Neural crest cell (in vitro differentiated cells): ENCODE measurements at regions not wholly inside any gene's neighbourhood (a gene's known extent, or its start where the extent isn't known, plus 50 kb on each side); places are given as distances from the start of the nearest gene placed in this dataset.

ENCODE experiments used
- DNase-seq: peaks from one replicate; pipeline ENCODE4 v3.0.0; 2021; ENCODE audit warnings: low read depth, mixed read lengths, low spot score
- H3K27ac Mint-ChIP-seq: one replicate; pipeline ENCODE4 v1.8.0; 2021; ENCODE audit warnings: mild to moderate bottlenecking, mixed read lengths; ENCODE audit not compliant: unreplicated experiment
- H3K27me3 Mint-ChIP-seq: 2 replicates; pipeline ENCODE4 v1.8.0; 2021; ENCODE audit warnings: low read depth, mild to moderate bottlenecking, mixed read lengths
- H3K36me3 Mint-ChIP-seq: 2 replicates; pipeline ENCODE4 v1.8.0; 2021; ENCODE audit warnings: low read depth, mild to moderate bottlenecking, mixed read lengths
- H3K4me1 Mint-ChIP-seq: 2 replicates; pipeline ENCODE4 v1.8.0; 2021; ENCODE audit warnings: mixed read lengths
- H3K4me3 Mint-ChIP-seq: one replicate; pipeline ENCODE4 v1.8.0; 2021; ENCODE audit warnings: mild to moderate bottlenecking, mixed read lengths
- H3K9me3 Mint-ChIP-seq: 2 replicates; pipeline ENCODE4 v1.8.0; 2021; ENCODE audit warnings: mixed read lengths
- CTCF ChIP-seq: fragments of 200-600 bp; sonication (generic); conservative IDR thresholded peaks from 2 replicates; pipeline ENCODE4 v1.5.0; 2021; ENCODE audit warnings: antibody characterized with exemption, mild to moderate bottlenecking

- Mint-ChIP-seq H3K27me3 (no peaks in the 10 kb centered on the region), H3K27ac (peak overlapping the region; percentile 72)
These were observed 404.7 kb downstream of the TLE4 start for GRCh38 chr9:79976257-79977073.

GRCh38 chr9:79975621-79976256, 404.0 kb downstream of the TLE4 start:
- H3K4me3 Mint-ChIP-seq: peak overlapping the region; percentile 52
- H3K4me1 Mint-ChIP-seq: peaks cover 41% of the 10 kb centered on the region
- DNase-seq: peak; percentile 27
- H3K27me3 Mint-ChIP-seq: no peaks in the 10 kb centered on the region
- no peaks in the 10 kb centered on the region for H3K36me3 Mint-ChIP-seq
- no peak for TF ChIP-seq CTCF
- H3K27ac Mint-ChIP-seq: peak overlapping the region; percentile 72
- H3K9me3 Mint-ChIP-seq: no peaks in the 10 kb centered on the region

More at GRCh38 chr9:79976257-79977073, 404.7 kb downstream of the TLE4 start:
- Mint-ChIP-seq H3K4me1 (peaks cover 41% of the 10 kb centered on the region), H3K9me3 (no peaks in the 10 kb centered on the region), H3K4me3 (peak overlapping the region; percentile 52), H3K36me3 (no peaks in the 10 kb centered on the region)
- DNase-seq: no peak
- TF ChIP-seq CTCF: no peak

- Mint-ChIP-seq H3K9me3 (no peaks in the 10 kb centered on the region), H3K4me1 (peaks cover 35% of the 10 kb centered on the region), H3K36me3 (no peaks in the 10 kb centered on the region), H3K4me3 (peak overlapping the region; percentile 36), H3K27ac (no peak overlapping the region), H3K27me3 (no peaks in the 10 kb centered on the region)
- DNase-seq: no peak
- TF ChIP-seq CTCF: no peak
These were observed 403.1 kb downstream of the TLE4 start for GRCh38 chr9:79974806-79975422.

GRCh38 chr9:79973627-79974026, 401.9 kb downstream of the TLE4 start:
- no peak for TF ChIP-seq CTCF
- no peaks in the 10 kb centered on the region for H3K36me3 Mint-ChIP-seq
- H3K9me3 Mint-ChIP-seq: peaks cover 4% of the 10 kb centered on the region
- no peaks in the 10 kb centered on the region for H3K27me3 Mint-ChIP-seq
- H3K4me3 Mint-ChIP-seq: no peak overlapping the region
- no peak for DNase-seq
- peaks cover 31% of the 10 kb centered on the region for H3K4me1 Mint-ChIP-seq
- H3K27ac Mint-ChIP-seq: no peak overlapping the region

- H3K27me3 Mint-ChIP-seq: peaks cover 2% of the 10 kb centered on the region
- no peaks in the 10 kb centered on the region for H3K36me3 Mint-ChIP-seq
- H3K27ac Mint-ChIP-seq: no peak overlapping the region
- peaks cover 12% of the 10 kb centered on the region for H3K9me3 Mint-ChIP-seq
- H3K4me1 Mint-ChIP-seq: peaks cover 5% of the 10 kb centered on the region
- no peak for DNase-seq
- H3K4me3 Mint-ChIP-seq: no peak overlapping the region
- TF ChIP-seq CTCF: no peak
These were observed 398.3 kb downstream of the TLE4 start for GRCh38 chr9:79970146-79970425.
